H1 (cell line): ENCODE measurements at regions not wholly inside any gene's neighbourhood (a gene's known extent, or its start where the extent isn't known, plus 50 kb on each side); places are given as distances from the start of the nearest gene placed in this dataset.

Source experiments
- CTCF ChIA-PET: fragments of 300-600 bp; sonication (Branson Sonifier 250); formaldehyde crosslinking; loops from one replicate; lab custom pipeline; 2021; ENCODE audit not compliant: partially characterized antibody; lab: Charles Lee
- POLR2A ChIA-PET: fragments of 300-600 bp; sonication (Branson Sonifier 250); formaldehyde crosslinking; loops from one replicate; lab custom pipeline; 2021; ENCODE audit warnings: inconsistent platforms; ENCODE audit not compliant: partially characterized antibody; lab: Charles Lee
- DNase-seq, 2 experiments: peaks; one replicate each; pipeline versions ENCODE4 v3.0.0 to v3.0.0-alpha.2; 2010 to 2022; ENCODE audit warnings: low spot score in 2 of 2, low read depth in 1 of 2, mixed read lengths in 1 of 2
- FAIRE-seq: peaks from 2 replicates; lab custom pipeline; 2011; peaks lifted over from hg19 to GRCh38; lab: Jason Lieb, UNC
- H2AFZ ChIP-seq: 2 replicates; pipeline ENCODE4 v1.8.1; 2012; ENCODE audit warnings: low read length, inconsistent platforms
- H2AK5ac ChIP-seq: 2 replicates; pipeline ENCODE4 v1.6.1; 2013; ENCODE audit warnings: low read depth, low read length
- H2BK120ac ChIP-seq: replicated peaks from 2 replicates; pipeline ENCODE3; 2013; ENCODE audit warnings: low read depth, low read length, inconsistent platforms
- H2BK12ac ChIP-seq: 2 replicates; pipeline ENCODE4 v1.6.1; 2013; ENCODE audit warnings: low read depth, low read length
- H2BK15ac ChIP-seq: 2 replicates; pipeline ENCODE4 v1.6.1; 2013; ENCODE audit warnings: low read length
- H2BK20ac ChIP-seq: 2 replicates; pipeline ENCODE4 v1.6.1; 2013; ENCODE audit warnings: low read length
- H2BK5ac ChIP-seq: 2 replicates; pipeline ENCODE4 v1.6.1; 2013; ENCODE audit warnings: low read depth, low read length
- H3K14ac ChIP-seq: 2 replicates; pipeline ENCODE4 v1.6.1; 2013; ENCODE audit warnings: inconsistent platforms; ENCODE audit not compliant: insufficient read length
- H3K18ac ChIP-seq: 2 replicates; pipeline ENCODE4 v1.6.1; 2013; ENCODE audit warnings: low read length; ENCODE audit errors: extremely low read depth
- H3K23ac ChIP-seq: 2 replicates; pipeline ENCODE4 v1.6.1; 2013; ENCODE audit warnings: inconsistent platforms; ENCODE audit not compliant: insufficient read length
- H3K23me2 ChIP-seq: 2 replicates; pipeline ENCODE4 v1.6.1; 2013; ENCODE audit warnings: low read depth, low read length
- H3K27ac ChIP-seq: 2 replicates; pipeline ENCODE4 v1.6.1; 2011; ENCODE audit warnings: low read depth, low read length, inconsistent platforms
- H3K27me3 ChIP-seq, 4 experiments: replicated peaks in 1 of 4; 1 replicate in 1 of 4; 2 replicates in 3 of 4; pipeline versions ENCODE4 v1.6.1 to v1.8.1; 2011 to 2013; ENCODE audit warnings: low read length in 3 of 4, mild to moderate bottlenecking in 3 of 4, inconsistent platforms in 2 of 4, mixed read lengths in 2 of 4, moderate library complexity in 1 of 4; ENCODE audit not compliant: control insufficient read depth in 3 of 4, insufficient read depth in 3 of 4; ENCODE audit errors: extremely low read depth in 1 of 4
- H3K36me3 ChIP-seq, 4 experiments: 2 replicates each; pipeline versions ENCODE4 v1.6.1 to v1.8.1; 2011 to 2013; ENCODE audit warnings: mild to moderate bottlenecking in 4 of 4, low read length in 3 of 4, moderate library complexity in 2 of 4, control low read depth in 1 of 4, inconsistent platforms in 1 of 4; ENCODE audit not compliant: insufficient read depth in 4 of 4, control insufficient read depth in 2 of 4
- H3K4ac ChIP-seq: replicated peaks from 2 replicates; pipeline ENCODE3; 2013; ENCODE audit warnings: low read length, low read depth, mixed read lengths, inconsistent platforms; ENCODE audit not compliant: insufficient read length
- H3K4me1 ChIP-seq, 4 experiments: replicated peaks in 1 of 4; 1 replicate in 1 of 4; 2 replicates in 3 of 4; pipeline versions ENCODE4 v1.6.1 to v1.8.1; 2011 to 2013; ENCODE audit warnings: low read length in 3 of 4, inconsistent platforms in 2 of 4, mixed read lengths in 1 of 4; ENCODE audit not compliant: insufficient read depth in 4 of 4, control insufficient read depth in 3 of 4
- H3K4me2 ChIP-seq, 2 experiments: 2 replicates each; pipeline versions ENCODE4 v1.6.1 to v1.8.1; 2011 to 2013; ENCODE audit warnings: low read depth in 2 of 2, low read length in 2 of 2, control low read depth in 1 of 2, inconsistent platforms in 1 of 2, mild to moderate bottlenecking in 1 of 2; ENCODE audit not compliant: insufficient read depth in 1 of 2
- H3K4me3 ChIP-seq, 4 experiments: fragments of 200-600, 300-600 bp in 1 of 4; sonication (generic), shearing (Covaris generic), sonication (Bioruptor Twin) in 1 of 4; 2 replicates each; pipeline versions ENCODE4 v1.5.1 to v1.8.1; 2011 to 2016; ENCODE audit warnings: low read length in 4 of 4, low read depth in 3 of 4, control low read depth in 2 of 4, inconsistent platforms in 2 of 4, mild to moderate bottlenecking in 2 of 4, mixed read lengths in 1 of 4, moderate library complexity in 1 of 4; ENCODE audit not compliant: insufficient read depth in 2 of 4; ENCODE audit errors: extremely low read depth in 1 of 4
- H3K56ac ChIP-seq: replicated peaks from 2 replicates; pipeline ENCODE3; 2013; ENCODE audit warnings: low read depth, mild to moderate bottlenecking, mixed read lengths, low read length, inconsistent platforms; ENCODE audit not compliant: insufficient read length
- H3K79me1 ChIP-seq: 2 replicates; pipeline ENCODE4 v1.6.1; 2013; ENCODE audit warnings: low read depth, low read length, control low read depth
- H3K79me2 ChIP-seq, 2 experiments: 2 replicates each; pipeline versions ENCODE4 v1.6.1 to v1.8.1; 2012 to 2013; ENCODE audit warnings: low read length in 2 of 2, mild to moderate bottlenecking in 2 of 2, inconsistent platforms in 1 of 2; ENCODE audit not compliant: insufficient read depth in 2 of 2, control insufficient read depth in 1 of 2
- H3K9ac ChIP-seq, 4 experiments: replicated peaks in 1 of 4; 1 replicate in 1 of 4; 2 replicates in 3 of 4; pipeline versions ENCODE4 v1.6.1 to v1.8.1; 2011 to 2013; ENCODE audit warnings: low read depth in 3 of 4, low read length in 3 of 4, control low read depth in 2 of 4, mild to moderate bottlenecking in 2 of 4, moderate library complexity in 2 of 4, inconsistent platforms in 1 of 4; ENCODE audit errors: extremely low read depth in 1 of 4
- H3K9me3 ChIP-seq, 2 experiments: 2 replicates each; pipeline versions ENCODE4 v1.6.1 to v1.8.1; 2012 to 2013; ENCODE audit warnings: mild to moderate bottlenecking in 2 of 2, moderate library complexity in 2 of 2, control low read depth in 1 of 2, inconsistent platforms in 1 of 2, low read depth in 1 of 2, low read length in 1 of 2, mixed read lengths in 1 of 2; ENCODE audit not compliant: insufficient read depth in 2 of 2
- H4K20me1 ChIP-seq, 2 experiments: replicated peaks in 1 of 2; 2 replicates each; pipeline versions ENCODE3 to v1.8.1; 2011 to 2013; ENCODE audit warnings: inconsistent platforms in 2 of 2, low read length in 2 of 2, mild to moderate bottlenecking in 1 of 2; ENCODE audit not compliant: insufficient read depth in 2 of 2, control insufficient read depth in 1 of 2
- H4K5ac ChIP-seq: 2 replicates; pipeline ENCODE4 v1.6.1; 2013; ENCODE audit warnings: low read length, low read depth, mixed read lengths, inconsistent platforms; ENCODE audit not compliant: insufficient read length
- H4K8ac ChIP-seq: 2 replicates; pipeline ENCODE4 v1.8.0; 2013; ENCODE audit warnings: mild to moderate bottlenecking, moderate library complexity, low read length, inconsistent platforms; ENCODE audit not compliant: insufficient read depth; ENCODE audit errors: extremely low read depth
- H4K91ac ChIP-seq: replicated peaks from 2 replicates; pipeline ENCODE3; 2013; ENCODE audit warnings: low read length, mixed read lengths, inconsistent platforms; ENCODE audit not compliant: insufficient read length
- CBX8 ChIP-seq: fragments of 300-800, 300-1000 bp; sonication (generic); IDR thresholded peaks from 2 replicates; pipeline ENCODE4 v1.7.1; 2016; ENCODE audit warnings: low read depth, low read length, borderline replicate concordance
- CTCF ChIP-seq, 3 experiments: IDR thresholded peaks; 1 replicate in 2 of 3; 2 replicates in 1 of 3; pipeline versions ENCODE4 v1.5.1 to v1.6.1; 2011; ENCODE audit warnings: low read length in 3 of 3, mild to moderate bottlenecking in 3 of 3, inconsistent platforms in 2 of 3, low read depth in 1 of 3, moderate library complexity in 1 of 3; ENCODE audit not compliant: insufficient read depth in 1 of 3; ENCODE audit errors: control extremely low read depth in 1 of 3
- HDAC2 ChIP-seq, 2 experiments: fragments of 300-600 bp in 1 of 2; sonication (generic) in 1 of 2; IDR thresholded peaks; 2 replicates each; pipeline ENCODE4 v1.6.1; 2011 to 2012; ENCODE audit warnings: low read depth in 2 of 2, low read length in 2 of 2, mild to moderate bottlenecking in 2 of 2, moderate library complexity in 2 of 2, borderline replicate concordance in 1 of 2, inconsistent platforms in 1 of 2
- JUN ChIP-seq: IDR thresholded peaks from 2 replicates; pipeline ENCODE4 v1.6.1; 2011; ENCODE audit warnings: low read depth, mild to moderate bottlenecking, improper control_type of control experiment, low read length
- KDM5A ChIP-seq: fragments of 200-600 bp; IDR thresholded peaks from 2 replicates; pipeline ENCODE4 v1.7.1; 2012; ENCODE audit warnings: mild to moderate bottlenecking, low read length, inconsistent platforms, mixed read lengths
- NANOG ChIP-seq: IDR thresholded peaks from 2 replicates; pipeline ENCODE4 v1.6.1; 2011; ENCODE audit warnings: low read length, low read depth, mild to moderate bottlenecking, inconsistent platforms; ENCODE audit not compliant: insufficient read depth, poor library complexity, severe bottlenecking
- RFX5 ChIP-seq: IDR thresholded peaks from 2 replicates; pipeline ENCODE4 v1.6.1; 2011; ENCODE audit warnings: low read depth, low read length, improper control_type of control experiment, borderline replicate concordance
- RNF2 ChIP-seq: fragments of 200-900, 300-1000 bp; sonication (generic); IDR thresholded peaks from 2 replicates; pipeline ENCODE4 v1.7.1; 2016; ENCODE audit warnings: borderline replicate concordance, low read depth, mild to moderate bottlenecking, antibody characterized with exemption, low read length; ENCODE audit not compliant: poor library complexity, severe bottlenecking; ENCODE audit errors: missing control alignments
- SP2 ChIP-seq: IDR thresholded peaks from 2 replicates; pipeline ENCODE4 v1.6.1; 2012; ENCODE audit warnings: mild to moderate bottlenecking, low read length, inconsistent platforms
- USF2 ChIP-seq: IDR thresholded peaks from 2 replicates; pipeline ENCODE4 v1.6.1; 2011; ENCODE audit warnings: low read length, improper control_type of control experiment
- WGBS, 2 experiments: shearing (Covaris generic) in 1 of 2; methylation state at CpG; one replicate each; pipeline versions ENCODE4 v1.1.6 to v1.1.7; 2013 to 2015; ENCODE audit warnings: low lambda C conversion rate in 2 of 2, mixed read lengths in 2 of 2, inconsistent platforms in 1 of 2, low coverage in 1 of 2, missing lambda C conversion rate in 1 of 2; ENCODE audit not compliant: insufficient replicate concordance in 2 of 2, insufficient coverage in 1 of 2, insufficient read length in 1 of 2; ENCODE audit errors: extremely low coverage in 1 of 2, missing lambda C conversion rate in 1 of 2; 5-methylcytosine and 5-hydroxymethylcytosine counted together

- H4K91ac ChIP-seq = no peak overlapping the region
- H3K18ac ChIP-seq = no peak overlapping the region
- POLR2A ChIA-PET = no interaction called here
- no peak overlapping the region for H3K4me3 ChIP-seq
- CTCF ChIA-PET = no interaction called here
- WGBS, 2 experiments = 87% methylated on average over 3 of the region's 3 CpGs; no CpG with 5 or more reads in 1 of the 2 experiments
- no peak overlapping the region for H4K5ac ChIP-seq
- H3K4me2 ChIP-seq = no peak overlapping the region
- no peak overlapping the region for H2BK12ac ChIP-seq
- H2BK5ac ChIP-seq = no peak overlapping the region
- FAIRE-seq = no peak
- H3K56ac ChIP-seq = no peak overlapping the region
- H3K27me3 ChIP-seq = no peaks in the 10 kb centered on the region
- H2AFZ ChIP-seq = no peak overlapping the region
- no peak overlapping the region for H2BK120ac ChIP-seq
- no peaks in the 10 kb centered on the region for H3K79me2 ChIP-seq
- no peak overlapping the region for H4K8ac ChIP-seq
- H4K20me1 ChIP-seq = no peaks in the 10 kb centered on the region
- H3K9me3 ChIP-seq = no peaks in the 10 kb centered on the region
- no peak overlapping the region for H3K9ac ChIP-seq
- no peaks in the 10 kb centered on the region for H3K79me1 ChIP-seq
- H3K4me1 ChIP-seq = no peaks in the 10 kb centered on the region
- no peak overlapping the region for H2AK5ac ChIP-seq
- H3K23ac ChIP-seq = no peak overlapping the region
- no peak overlapping the region for H3K4ac ChIP-seq
- no peak overlapping the region for H2BK15ac ChIP-seq
- no peak for DNase-seq
- H2BK20ac ChIP-seq = no peak overlapping the region
- H3K14ac ChIP-seq = no peak overlapping the region
- no peaks in the 10 kb centered on the region for H3K23me2 ChIP-seq
- H3K36me3 ChIP-seq = no peaks in the 10 kb centered on the region
- H3K27ac ChIP-seq = no peak overlapping the region
- TF ChIP-seq USF2 (no peak), NANOG (no peak), SP2 (no peak), HDAC2 (IDR thresholded peaks at IDR 0.05; ENCODE audit: borderline replicate concordance in 1 of 2, low read depth in 2 of 2, low read length in 2 of 2) (no peak), CBX8 (no peak), RNF2 (no peak), KDM5A (no peak), JUN (no peak), RFX5 (no peak), CTCF (IDR thresholded peaks at IDR 0.05; ENCODE audit: control extremely low read depth in 1 of 3, insufficient read depth in 1 of 3, low read depth in 1 of 3, low read length in 3 of 3) (no peak)
Measured at GRCh38 chr7:84362360-84362759, 167.8 kb upstream of the SEMA3A start.
